KMS-11 (cell line): ENCODE measurements at regions not wholly inside any gene's neighbourhood (a gene's known extent, or its start where the extent isn't known, plus 50 kb on each side); places are given as distances from the start of the nearest gene placed in this dataset.
A peak's percentile ranks its signal among the peaks of the same experiment; 100 is the strongest.

Source experiments
- H2AFZ ChIP-seq: fragments of 200-600 bp; sonication (generic); 2 replicates; pipeline ENCODE4 v1.6.1; 2016; ENCODE audit warnings: antibody characterized with exemption, mixed run types, low read depth
- H3K27ac ChIP-seq: fragments of 200-600 bp; sonication (generic); 2 replicates; pipeline ENCODE4 v1.6.1; 2016; ENCODE audit warnings: mild to moderate bottlenecking, mixed run types
- H3K27me3 ChIP-seq: fragments of 200-600 bp; sonication (generic); 2 replicates; pipeline ENCODE4 v1.6.1; 2017; ENCODE audit warnings: mild to moderate bottlenecking, low read depth, mixed run types, moderate library complexity; ENCODE audit not compliant: insufficient read depth
- H3K36me3 ChIP-seq: fragments of 200-600 bp; sonication (generic); 2 replicates; pipeline ENCODE4 v1.6.1; 2017; ENCODE audit warnings: mild to moderate bottlenecking, mixed run types; ENCODE audit not compliant: insufficient read depth
- H3K4me1 ChIP-seq: fragments of 200-600 bp; sonication (generic); 2 replicates; pipeline ENCODE4 v1.6.1; 2016; ENCODE audit warnings: mild to moderate bottlenecking, low read depth, mixed run types; ENCODE audit not compliant: poor library complexity, severe bottlenecking
- H3K4me2 ChIP-seq: fragments of 200-600 bp; sonication (generic); 2 replicates; pipeline ENCODE4 v1.7.0; 2016; ENCODE audit warnings: mild to moderate bottlenecking, mixed run types
- H3K4me3 ChIP-seq: fragments of 200-600 bp; sonication (generic); IDR thresholded peaks from 2 replicates; pipeline ENCODE4 v1.6.1; 2017; ENCODE audit warnings: low read depth, low read length, mixed read lengths; ENCODE audit not compliant: insufficient read depth
- H3K79me2 ChIP-seq: fragments of 200-600 bp; sonication (generic); 2 replicates; pipeline ENCODE4 v1.6.1; 2016; ENCODE audit warnings: low read depth, mixed run types; ENCODE audit not compliant: insufficient read depth
- H3K9ac ChIP-seq: fragments of 200-600 bp; sonication (generic); 2 replicates; pipeline ENCODE4 v1.6.1; 2016; ENCODE audit warnings: mild to moderate bottlenecking, mixed run types
- H4K20me1 ChIP-seq: fragments of 200-600 bp; sonication (generic); 2 replicates; pipeline ENCODE4 v1.6.1; 2016; ENCODE audit warnings: mild to moderate bottlenecking, mixed run types; ENCODE audit not compliant: insufficient read depth
- TF ChIP-seq, protein P1 (sequence below): fragments of 200-600 bp; sonication (generic); conservative IDR thresholded peaks from 2 replicates; pipeline ENCODE4 v1.6.1; 2017; ENCODE audit warnings: low read depth, mild to moderate bottlenecking, antibody characterized with exemption, low read length, moderate library complexity, mixed read lengths

GRCh38 chr5:143870362-143870761 is 58.4 kb downstream of the HMHB1 start:
- no peaks in the 10 kb centered on the region for H3K36me3 ChIP-seq
- no peak overlapping the region for H3K4me3 ChIP-seq
- H4K20me1 ChIP-seq, result no peaks in the 10 kb centered on the region
- peaks cover 20% of the 10 kb centered on the region for H3K4me1 ChIP-seq
- no peaks in the 10 kb centered on the region for H3K79me2 ChIP-seq
- H3K27me3 ChIP-seq, result no peaks in the 10 kb centered on the region
- H3K27ac ChIP-seq, result no peak overlapping the region
- no peak overlapping the region for H3K9ac ChIP-seq
- no peak overlapping the region for H3K4me2 ChIP-seq
- no peak overlapping the region for H2AFZ ChIP-seq
- TF ChIP-seq, protein P1, sequence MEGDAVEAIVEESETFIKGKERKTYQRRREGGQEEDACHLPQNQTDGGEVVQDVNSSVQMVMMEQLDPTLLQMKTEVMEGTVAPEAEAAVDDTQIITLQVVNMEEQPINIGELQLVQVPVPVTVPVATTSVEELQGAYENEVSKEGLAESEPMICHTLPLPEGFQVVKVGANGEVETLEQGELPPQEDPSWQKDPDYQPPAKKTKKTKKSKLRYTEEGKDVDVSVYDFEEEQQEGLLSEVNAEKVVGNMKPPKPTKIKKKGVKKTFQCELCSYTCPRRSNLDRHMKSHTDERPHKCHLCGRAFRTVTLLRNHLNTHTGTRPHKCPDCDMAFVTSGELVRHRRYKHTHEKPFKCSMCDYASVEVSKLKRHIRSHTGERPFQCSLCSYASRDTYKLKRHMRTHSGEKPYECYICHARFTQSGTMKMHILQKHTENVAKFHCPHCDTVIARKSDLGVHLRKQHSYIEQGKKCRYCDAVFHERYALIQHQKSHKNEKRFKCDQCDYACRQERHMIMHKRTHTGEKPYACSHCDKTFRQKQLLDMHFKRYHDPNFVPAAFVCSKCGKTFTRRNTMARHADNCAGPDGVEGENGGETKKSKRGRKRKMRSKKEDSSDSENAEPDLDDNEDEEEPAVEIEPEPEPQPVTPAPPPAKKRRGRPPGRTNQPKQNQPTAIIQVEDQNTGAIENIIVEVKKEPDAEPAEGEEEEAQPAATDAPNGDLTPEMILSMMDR, result no peak

DNA sequence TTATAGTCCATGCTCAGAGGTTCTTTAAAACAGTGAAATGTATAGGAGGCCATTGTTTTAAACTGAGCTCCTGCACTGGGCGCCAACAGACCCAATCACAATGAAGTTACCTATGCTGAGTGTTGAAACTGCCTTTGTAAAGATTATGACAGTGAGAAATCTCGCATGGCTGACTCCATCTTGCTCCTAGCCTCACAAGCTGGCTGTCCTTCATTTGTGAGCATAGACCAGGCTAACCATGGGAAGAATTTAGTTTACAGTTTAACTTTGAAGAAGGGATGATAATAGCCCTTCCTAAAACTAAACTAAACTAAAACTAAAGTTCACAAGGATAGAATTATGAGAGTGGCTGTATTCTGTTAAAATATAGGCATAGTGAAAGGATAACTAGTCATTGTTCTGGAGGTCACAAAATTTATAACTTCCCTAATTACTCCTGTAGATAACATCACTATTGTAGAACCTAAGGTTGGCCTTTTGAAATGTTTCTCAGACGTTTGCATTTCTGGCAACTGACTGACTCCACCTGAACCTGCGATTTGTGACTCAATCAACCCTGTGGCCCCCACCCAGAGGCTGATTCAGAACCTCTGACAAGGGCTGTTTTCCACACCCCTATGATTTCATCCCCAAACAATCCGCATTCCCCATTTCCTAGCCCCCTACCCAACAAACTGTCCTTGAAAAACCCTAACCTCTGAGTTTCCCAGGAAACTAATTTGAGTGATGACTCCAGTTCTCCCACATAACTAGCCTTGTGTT is 59.1 kb downstream of the HMHB1 start:
- Histone ChIP-seq H2AFZ (no peak overlapping the region), H4K20me1 (no peaks in the 10 kb centered on the region), H3K4me2 (no peak overlapping the region), H3K27ac (no peak overlapping the region), H3K4me1 (peaks cover 21% of the 10 kb centered on the region), H3K4me3 (no peak overlapping the region), H3K36me3 (no peaks in the 10 kb centered on the region), H3K79me2 (no peaks in the 10 kb centered on the region), H3K27me3 (no peaks in the 10 kb centered on the region), H3K9ac (no peak overlapping the region)
- TF ChIP-seq, protein P1, result no peak

- H4K20me1 ChIP-seq, result no peaks in the 10 kb centered on the region
- no peak overlapping the region for H3K9ac ChIP-seq
- H3K27me3 ChIP-seq, result no peaks in the 10 kb centered on the region
- no peak overlapping the region for H3K4me2 ChIP-seq
- no peaks in the 10 kb centered on the region for H3K79me2 ChIP-seq
- TF ChIP-seq, protein P1, result no peak
- no peaks in the 10 kb centered on the region for H3K36me3 ChIP-seq
- H3K4me1 ChIP-seq, result peaks cover 21% of the 10 kb centered on the region
- H2AFZ ChIP-seq, result no peak overlapping the region
- H3K27ac ChIP-seq, result no peak overlapping the region
- no peak overlapping the region for H3K4me3 ChIP-seq
Measured at GRCh38 chr5:143871672-143872071, 59.7 kb downstream of the HMHB1 start.

DNA sequence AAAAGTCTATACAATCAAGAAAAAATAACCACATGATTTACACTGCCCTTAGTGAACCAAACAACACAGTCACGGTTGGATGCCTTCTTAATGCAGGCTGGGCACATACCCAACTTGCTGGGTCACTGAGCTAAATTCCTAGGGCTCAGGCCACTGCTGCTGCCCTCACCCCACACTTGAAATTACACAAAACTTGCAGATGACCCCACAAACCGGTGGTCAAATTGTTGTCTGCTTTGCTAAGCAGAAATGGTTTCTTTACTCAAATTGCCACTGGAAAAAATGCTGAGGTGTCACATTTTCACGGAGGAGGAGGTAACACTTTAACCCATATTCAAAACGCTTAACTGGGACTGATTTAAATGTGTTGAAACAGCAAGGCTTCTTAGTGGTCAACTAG is 62.4 kb downstream of the HMHB1 start:
- no peaks in the 10 kb centered on the region for H3K36me3 ChIP-seq
- H3K4me1 ChIP-seq, result peaks cover 21% of the 10 kb centered on the region
- H3K27ac ChIP-seq, result peak overlapping the region; percentile 6; the same call in 1 of the 2 replicates
- no peaks in the 10 kb centered on the region for H3K79me2 ChIP-seq
- no peaks in the 10 kb centered on the region for H3K27me3 ChIP-seq
- peak overlapping the region; percentile 28; the same call in 1 of the 2 replicates for H2AFZ ChIP-seq
- H3K9ac ChIP-seq, result no peak overlapping the region
- TF ChIP-seq, protein P1, result no peak
- H3K4me2 ChIP-seq, result peak overlapping the region; percentile 73
- H3K4me3 ChIP-seq, result no peak overlapping the region
- H4K20me1 ChIP-seq, result no peaks in the 10 kb centered on the region
